NK-92 treated with Interleukin-12 subunit alpha and Interleukin-12 subunit beta, amount 100 ng/mL, for 24 hours (cell line): ENCODE measurements at regions not wholly inside any gene's neighbourhood (a gene's known extent, or its start where the extent isn't known, plus 50 kb on each side); places are given as distances from the start of the nearest gene placed in this dataset.
"Not testable (repeated sequence)": the region's sequence is repeated elsewhere in the genome, so short reads cannot be mapped to it uniquely, and the experiment has no call there.

ENCODE experiments used
- DNase-seq: peaks from one replicate; lab custom pipeline; 2025; lab: John Stamatoyannopoulos, UW

GRCh38 chr2:111474198-111474705 is 353.5 kb downstream of the BCL2L11 start:
- DNase-seq: not testable (repeated sequence)

- DNase-seq: not testable (repeated sequence)
Observed at GRCh38 chr2:111478335-111478734, 357.6 kb downstream of the BCL2L11 start.

- DNase-seq: not testable (repeated sequence)
Observed at GRCh38 chr2:111478871-111479318, 358.2 kb downstream of the BCL2L11 start.

GRCh38 chr2:111480016-111480625 is 359.4 kb downstream of the BCL2L11 start:
- DNase-seq: not testable (repeated sequence)

GRCh38 chr2:111480633-111481032 is 359.9 kb downstream of the BCL2L11 start:
- not testable (repeated sequence) for DNase-seq

GRCh38 chr2:111481219-111481618 is 360.5 kb downstream of the BCL2L11 start:
- DNase-seq: not testable (repeated sequence)

- not testable (repeated sequence) for DNase-seq
Observed at GRCh38 chr2:111482987-111483679, 362.4 kb downstream of the BCL2L11 start.

GRCh38 chr2:111484097-111484496 is 363.4 kb downstream of the BCL2L11 start:
- not testable (repeated sequence) for DNase-seq

- not testable (repeated sequence) for DNase-seq
Observed at GRCh38 chr2:111485895-111486294, 365.2 kb downstream of the BCL2L11 start.

- not testable (repeated sequence) for DNase-seq
Observed at GRCh38 chr2:111488451-111488850, 367.7 kb downstream of the BCL2L11 start.

GRCh38 chr2:111489460-111489859 is 368.7 kb downstream of the BCL2L11 start:
- DNase-seq: not testable (repeated sequence)

GRCh38 chr2:111491181-111491580 is 370.5 kb downstream of the BCL2L11 start:
- not testable (repeated sequence) for DNase-seq

- DNase-seq: not testable (repeated sequence)
Observed at GRCh38 chr2:111491614-111492013, 370.9 kb downstream of the BCL2L11 start.

- not testable (repeated sequence) for DNase-seq
Observed at GRCh38 chr2:111492995-111493719, 372.4 kb downstream of the BCL2L11 start.

GRCh38 chr2:111493720-111494078 is 373.0 kb downstream of the BCL2L11 start:
- not testable (repeated sequence) for DNase-seq

GRCh38 chr2:111494288-111494980 is 373.7 kb downstream of the BCL2L11 start:
- DNase-seq: not testable (repeated sequence)

GRCh38 chr2:111494981-111495315 is 374.2 kb downstream of the BCL2L11 start:
- DNase-seq: not testable (repeated sequence)

GRCh38 chr2:111495636-111496035 is 374.9 kb downstream of the BCL2L11 start:
- not testable (repeated sequence) for DNase-seq

- not testable (repeated sequence) for DNase-seq
Observed at GRCh38 chr2:111496176-111496575, 375.5 kb downstream of the BCL2L11 start.

- not testable (repeated sequence) for DNase-seq
Observed at GRCh38 chr2:111496860-111497259, 376.1 kb downstream of the BCL2L11 start.

- not testable (repeated sequence) for DNase-seq
Observed at GRCh38 chr2:111497270-111497669, 376.6 kb downstream of the BCL2L11 start.

- not testable (repeated sequence) for DNase-seq
Observed at GRCh38 chr2:111500536-111501062, 379.9 kb downstream of the BCL2L11 start.
